ENCODE measurements at regions not wholly inside any gene's neighbourhood (a gene's known extent, or its start where the extent isn't known, plus 50 kb on each side); places are given as distances from the start of the nearest gene placed in this dataset.

DNA sequence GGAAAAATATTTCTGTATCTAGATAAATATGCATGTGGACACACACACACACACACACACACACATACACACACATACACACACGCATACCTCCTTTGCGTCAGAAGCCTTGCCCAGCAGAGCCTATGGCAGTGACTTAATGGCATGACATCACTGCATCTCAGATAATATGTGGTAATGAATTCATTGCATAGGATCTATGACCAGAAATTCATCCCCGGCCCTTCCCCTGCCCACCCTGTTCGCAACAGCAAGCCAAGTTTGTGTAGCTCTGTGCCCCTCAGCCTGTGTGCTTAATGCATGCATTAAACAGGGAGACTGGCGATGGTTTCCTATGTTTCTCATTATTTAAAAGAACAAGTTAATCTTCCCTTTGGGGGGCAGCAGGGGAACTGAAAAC lies 120.7 kb downstream of the NKX6-1 start:
- TF ChIP-seq, protein P1, sequence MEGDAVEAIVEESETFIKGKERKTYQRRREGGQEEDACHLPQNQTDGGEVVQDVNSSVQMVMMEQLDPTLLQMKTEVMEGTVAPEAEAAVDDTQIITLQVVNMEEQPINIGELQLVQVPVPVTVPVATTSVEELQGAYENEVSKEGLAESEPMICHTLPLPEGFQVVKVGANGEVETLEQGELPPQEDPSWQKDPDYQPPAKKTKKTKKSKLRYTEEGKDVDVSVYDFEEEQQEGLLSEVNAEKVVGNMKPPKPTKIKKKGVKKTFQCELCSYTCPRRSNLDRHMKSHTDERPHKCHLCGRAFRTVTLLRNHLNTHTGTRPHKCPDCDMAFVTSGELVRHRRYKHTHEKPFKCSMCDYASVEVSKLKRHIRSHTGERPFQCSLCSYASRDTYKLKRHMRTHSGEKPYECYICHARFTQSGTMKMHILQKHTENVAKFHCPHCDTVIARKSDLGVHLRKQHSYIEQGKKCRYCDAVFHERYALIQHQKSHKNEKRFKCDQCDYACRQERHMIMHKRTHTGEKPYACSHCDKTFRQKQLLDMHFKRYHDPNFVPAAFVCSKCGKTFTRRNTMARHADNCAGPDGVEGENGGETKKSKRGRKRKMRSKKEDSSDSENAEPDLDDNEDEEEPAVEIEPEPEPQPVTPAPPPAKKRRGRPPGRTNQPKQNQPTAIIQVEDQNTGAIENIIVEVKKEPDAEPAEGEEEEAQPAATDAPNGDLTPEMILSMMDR (IDR thresholded peaks at IDR 0.05) = no peak
- no peak for TF ChIP-seq POLR2A (IDR thresholded peaks at IDR 0.05)

Data from testis (tissue), 2 donors.